ENCODE measurements at regions not wholly inside any gene's neighbourhood (a gene's known extent, or its start where the extent isn't known, plus 50 kb on each side); places are given as distances from the start of the nearest gene placed in this dataset.
"Not testable (repeated sequence)": the region's sequence is repeated elsewhere in the genome, so short reads cannot be mapped to it uniquely, and the experiment has no call there.

DNA sequence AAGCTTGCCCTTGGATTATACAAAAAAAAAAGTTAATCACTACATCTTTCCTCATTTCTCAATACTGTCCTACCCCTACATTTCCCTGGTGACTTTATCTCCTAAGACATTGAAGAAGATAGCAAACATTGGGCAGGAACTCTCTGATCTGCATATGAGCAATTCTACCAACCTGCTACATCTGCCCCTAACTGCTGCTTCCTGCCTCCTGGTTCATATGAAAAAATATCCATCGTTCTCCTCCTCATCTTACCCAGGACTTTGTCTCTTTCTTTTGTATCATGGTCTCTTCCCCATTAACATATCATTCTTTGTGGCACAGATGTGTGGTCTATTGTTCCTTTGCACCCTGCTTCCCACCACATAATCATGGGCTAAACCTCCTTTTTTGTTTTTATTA lies 139.7 kb upstream of the PCGF5 start:
- DNase-seq (ENCODE audit: low read depth in 2 of 3, low spot score in 2 of 3) = no peak

DNA sequence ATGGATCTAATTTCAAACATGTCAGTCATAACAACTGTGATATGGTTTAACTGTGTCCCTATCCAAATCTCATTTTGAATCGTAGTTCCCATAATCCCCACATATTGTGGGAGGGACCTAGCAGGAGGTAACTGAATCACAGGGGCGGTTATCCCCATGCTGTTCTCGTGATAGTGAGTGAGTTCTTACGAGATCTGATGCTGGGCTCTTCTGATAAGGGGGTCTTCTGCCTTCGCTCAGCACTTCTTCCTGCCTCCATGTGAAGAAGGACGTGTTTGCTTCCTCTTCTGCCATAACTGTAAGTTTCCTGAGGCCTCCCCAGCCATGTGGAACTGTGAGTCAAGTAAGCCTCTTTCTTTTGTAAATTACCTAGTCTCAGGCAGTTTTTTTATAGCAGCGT lies 138.0 kb upstream of the PCGF5 start:
- no peak for DNase-seq (ENCODE audit: low read depth in 2 of 3, low spot score in 2 of 3)

DNA sequence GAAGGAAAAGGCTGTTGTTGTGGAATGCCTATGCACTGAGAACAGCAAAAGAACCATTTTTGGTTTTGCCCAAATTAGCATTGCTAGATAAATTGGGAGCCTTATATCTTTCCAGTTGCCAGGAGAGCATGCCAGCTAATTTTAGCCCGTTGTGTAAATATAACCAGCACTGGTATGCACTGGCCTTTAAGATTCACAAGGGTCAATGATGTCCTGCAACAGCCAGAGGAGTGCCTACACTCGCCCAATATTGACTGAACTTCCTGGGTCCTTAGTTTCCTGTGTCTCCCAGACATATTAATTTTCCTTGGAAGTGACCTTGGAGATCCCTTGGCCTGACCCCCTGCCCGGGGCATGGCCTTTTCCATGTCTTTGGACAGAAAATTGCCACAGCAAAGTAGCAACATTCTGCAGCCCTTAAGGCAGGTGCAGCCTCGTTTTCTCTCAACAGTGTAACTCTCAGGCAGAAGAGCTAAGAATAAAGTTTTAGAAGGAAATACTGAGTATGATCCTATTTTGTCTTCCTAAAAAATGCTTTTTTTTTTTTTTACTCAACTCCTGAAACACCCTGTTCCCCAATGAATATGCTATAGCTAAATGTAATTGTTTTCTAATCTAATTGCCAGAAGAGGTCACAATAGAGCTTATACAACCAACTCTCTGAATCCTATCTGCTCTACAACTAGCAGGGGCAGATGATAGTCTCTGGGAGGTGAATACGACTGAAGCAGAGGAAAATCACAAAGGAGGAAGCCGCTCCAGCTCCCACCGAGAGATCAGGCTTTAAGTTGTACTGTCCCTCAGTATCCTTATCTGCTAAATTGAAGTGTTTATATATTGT lies 131.9 kb upstream of the PCGF5 start:
- DNase-seq (ENCODE audit: low read depth in 2 of 3, low spot score in 2 of 3) = no peak

DNA sequence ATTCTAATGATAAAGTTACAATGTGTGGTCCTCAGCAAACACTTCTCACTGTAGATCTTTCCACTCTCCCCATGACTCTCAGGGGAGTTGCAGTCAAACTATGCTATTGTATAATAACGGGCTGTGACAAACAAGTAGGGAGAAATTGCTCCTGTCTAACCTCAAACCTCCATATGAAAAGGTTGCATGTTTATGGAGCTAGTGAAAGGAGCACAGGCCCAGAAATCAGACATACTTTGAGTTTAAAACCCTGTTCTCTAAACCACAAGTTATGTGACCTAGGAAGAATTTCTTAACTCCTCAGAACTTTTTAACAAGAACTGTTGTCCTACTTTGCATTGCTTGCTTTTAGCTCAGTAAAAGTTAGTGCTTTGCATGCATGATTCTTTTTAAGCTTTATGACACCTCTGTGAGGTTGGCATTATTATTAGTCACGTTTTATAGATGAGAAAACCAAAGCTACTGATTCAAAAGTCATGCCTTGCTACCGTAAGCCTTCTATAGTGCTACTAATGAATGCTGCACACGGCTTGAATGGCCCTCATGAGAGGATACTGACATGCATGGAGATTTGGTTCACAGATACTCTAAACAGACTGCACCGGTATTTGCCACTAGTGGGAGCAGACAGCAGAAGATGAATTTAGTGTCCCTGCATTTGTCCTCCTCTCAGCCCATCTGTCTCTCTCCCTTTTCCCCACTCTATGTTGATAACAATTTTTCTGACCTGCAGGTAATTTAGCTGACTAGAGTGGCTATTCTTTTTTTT lies 129.5 kb upstream of the PCGF5 start:
- no peak for DNase-seq (ENCODE audit: low read depth in 2 of 3, low spot score in 2 of 3)

GRCh38 chr10:91091780-91092179 lies 128.7 kb upstream of the PCGF5 start:
- no peak for DNase-seq (ENCODE audit: low read depth in 2 of 3, low spot score in 2 of 3)

GRCh38 chr10:91096274-91096673 lies 124.2 kb upstream of the PCGF5 start:
- DNase-seq (ENCODE audit: low read depth in 2 of 3, low spot score in 2 of 3) = no peak

- no peak for DNase-seq (ENCODE audit: low read depth in 2 of 3, low spot score in 2 of 3)
Measured at GRCh38 chr10:91097313-91097712, 123.2 kb upstream of the PCGF5 start.

GRCh38 chr10:91098021-91098420 lies 122.4 kb upstream of the PCGF5 start:
- DNase-seq (ENCODE audit: low read depth in 2 of 3, low spot score in 2 of 3) = not testable (repeated sequence)

GRCh38 chr10:91103384-91104192 lies 116.9 kb upstream of the PCGF5 start:
- DNase-seq (ENCODE audit: low read depth in 2 of 3, low spot score in 2 of 3) = no peak

GRCh38 chr10:91104193-91105041 lies 116.0 kb upstream of the PCGF5 start:
- DNase-seq (ENCODE audit: low read depth in 2 of 3, low spot score in 2 of 3) = no peak

DNA sequence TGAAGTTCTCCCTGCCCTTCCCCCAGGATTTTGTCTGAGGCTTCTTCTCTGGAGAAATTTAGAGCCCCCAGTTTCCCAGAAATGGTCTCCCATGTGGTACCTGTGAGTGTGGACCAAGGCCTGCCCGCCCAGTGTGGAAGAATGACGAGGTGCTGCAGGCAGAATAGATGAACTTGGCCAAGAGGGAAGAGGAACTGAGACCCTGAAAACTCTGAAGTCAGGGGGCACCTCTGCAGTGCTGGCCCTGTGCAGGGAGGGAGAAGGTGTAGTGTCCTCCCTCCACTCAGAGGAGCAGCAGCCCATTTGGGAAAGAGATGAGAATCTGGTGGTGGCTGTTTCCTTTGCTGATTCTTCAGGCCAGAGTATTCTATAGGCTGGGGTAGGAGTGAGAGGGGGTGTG lies 115.2 kb upstream of the PCGF5 start:
- DNase-seq (ENCODE audit: low read depth in 2 of 3, low spot score in 2 of 3) = no peak

DNA sequence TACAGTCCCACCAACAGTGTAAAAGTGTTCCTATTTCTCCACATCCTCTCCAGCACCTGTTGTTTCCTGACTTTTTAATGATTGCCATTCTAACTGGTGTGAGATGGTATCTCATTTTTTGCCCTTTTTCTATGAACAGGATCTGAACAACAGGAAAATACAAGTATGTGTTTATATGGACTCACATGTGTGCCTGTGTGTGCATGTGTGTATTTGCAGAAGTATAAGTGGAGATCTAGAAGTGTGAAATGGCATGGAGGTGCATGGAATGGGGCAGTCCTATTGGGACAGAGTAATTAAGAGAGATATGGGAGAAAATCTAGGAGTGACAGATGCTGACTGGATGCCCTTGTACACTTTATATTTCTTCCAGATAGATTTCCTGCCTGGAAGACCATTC lies 111.6 kb upstream of the PCGF5 start:
- no peak for DNase-seq (ENCODE audit: low read depth in 2 of 3, low spot score in 2 of 3)

DNA sequence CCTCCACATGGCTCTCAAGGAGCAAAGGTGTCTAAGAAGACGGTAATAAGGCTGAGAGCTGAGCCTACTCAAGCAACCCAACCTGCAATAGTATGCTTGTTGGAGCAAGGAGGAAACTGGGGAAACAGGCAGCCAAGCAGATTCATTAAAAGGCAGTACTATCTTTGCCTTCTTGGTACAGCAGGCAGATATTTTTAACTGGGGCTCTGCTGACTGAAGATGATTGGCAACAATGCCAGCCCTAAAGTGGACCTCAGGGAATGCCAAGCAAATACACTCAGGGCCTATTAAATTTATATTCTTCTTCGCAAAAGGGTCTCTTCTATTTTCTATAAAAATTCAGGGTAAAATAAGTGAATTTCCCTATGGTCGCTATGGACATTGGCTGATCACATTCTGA lies 109.4 kb upstream of the PCGF5 start:
- DNase-seq (ENCODE audit: low read depth in 2 of 3, low spot score in 2 of 3) = no peak

GRCh38 chr10:91115618-91116390 lies 104.7 kb upstream of the PCGF5 start:
- DNase-seq (ENCODE audit: low read depth in 2 of 3, low spot score in 2 of 3) = no peak

- DNase-seq (ENCODE audit: low read depth in 2 of 3, low spot score in 2 of 3) = no peak
Measured at GRCh38 chr10:91117505-91117904, 103.0 kb upstream of the PCGF5 start.

DNA sequence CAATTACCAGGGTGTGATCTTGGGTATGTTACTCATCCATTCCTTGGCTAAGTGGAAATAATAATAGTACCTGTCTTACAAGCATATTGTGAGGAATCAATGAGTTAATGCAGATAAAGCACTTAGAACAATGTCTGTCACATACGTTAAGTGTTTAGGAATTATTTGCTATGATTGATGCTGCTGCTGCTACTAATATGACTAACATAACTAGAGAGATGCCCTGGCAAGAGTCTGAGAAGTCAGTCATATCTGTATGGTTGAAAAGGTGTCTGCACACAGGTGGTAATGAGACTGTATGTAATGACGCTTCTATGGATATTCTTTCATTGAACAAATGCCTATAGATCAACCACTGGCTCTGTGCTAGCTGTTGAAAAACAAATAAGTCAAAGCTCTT lies 100.1 kb upstream of the PCGF5 start:
- no peak for DNase-seq (ENCODE audit: low read depth in 2 of 3, low spot score in 2 of 3)

GRCh38 chr10:91123261-91123660 lies 97.2 kb upstream of the PCGF5 start:
- no peak for DNase-seq (ENCODE audit: low read depth in 2 of 3, low spot score in 2 of 3)

DNA sequence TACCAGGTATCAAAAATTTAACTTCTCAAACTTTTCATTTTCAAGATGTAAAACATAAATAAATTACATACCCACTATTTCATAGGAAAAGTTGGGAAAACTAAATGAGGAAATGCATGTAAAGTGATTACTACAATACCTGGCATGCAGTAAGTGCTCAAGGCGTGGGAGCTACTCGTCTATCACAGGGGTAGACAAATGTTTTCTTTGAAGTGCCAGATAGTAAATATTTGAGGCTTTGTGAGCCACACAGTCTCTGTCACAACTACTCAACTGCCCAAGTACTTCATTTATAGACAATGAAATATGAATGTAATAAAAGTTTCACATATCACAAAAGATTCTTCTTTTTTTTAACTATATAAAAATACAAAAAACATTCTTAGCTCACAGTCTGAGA lies 96.4 kb upstream of the PCGF5 start:
- no peak for DNase-seq (ENCODE audit: low read depth in 2 of 3, low spot score in 2 of 3)

GRCh38 chr10:91126471-91126870 lies 94.0 kb upstream of the PCGF5 start:
- DNase-seq (ENCODE audit: low read depth in 2 of 3, low spot score in 2 of 3) = no peak

Measured in activated CD8-positive, alpha-beta memory T cell treated with anti-CD3 and anti-CD28 coated beads for 48 hours (primary cell).